Vagina (tissue), 2 donors: ENCODE measurements at regions not wholly inside any gene's neighbourhood (a gene's known extent, or its start where the extent isn't known, plus 50 kb on each side); places are given as distances from the start of the nearest gene placed in this dataset.

Experiments
- POLR2A ChIP-seq, 2 donors: fragments of 450-650 bp; IDR thresholded peaks; one replicate each; pipeline ENCODE4 v1.6.1; 2017; ENCODE audit warnings: antibody characterized with exemption in 2 of 2, mild to moderate bottlenecking in 2 of 2, moderate library complexity in 2 of 2
- POLR2AphosphoS5 ChIP-seq, 2 donors: sonication (generic); formaldehyde crosslinking; IDR thresholded peaks; one replicate each; pipeline ENCODE4 v1.9.0; 2017; ENCODE audit warnings: antibody characterized with exemption in 2 of 2, mild to moderate bottlenecking in 2 of 2, low read depth in 1 of 2; ENCODE audit not compliant: insufficient read depth in 1 of 2
- TF ChIP-seq, protein P1 (sequence below), 3 experiments: fragments of 450-650 bp in 2 of 3; fragments of 200-600 bp in 1 of 3; sonication (generic) in 1 of 3; IDR thresholded peaks; one replicate each; pipeline ENCODE4 v1.5.1; 2017 to 2019; ENCODE audit warnings: antibody characterized with exemption in 3 of 3, mild to moderate bottlenecking in 2 of 3, moderate library complexity in 2 of 3

GRCh38 chr5:166553778-166554177, 1737.7 kb upstream of the WWC1 start:
- TF ChIP-seq POLR2AphosphoS5 (IDR thresholded peaks at IDR 0.05; ENCODE audit: insufficient read depth in 1 of 2, low read depth in 1 of 2) (no peak), POLR2A (IDR thresholded peaks at IDR 0.05) (no peak)
- TF ChIP-seq, protein P1, sequence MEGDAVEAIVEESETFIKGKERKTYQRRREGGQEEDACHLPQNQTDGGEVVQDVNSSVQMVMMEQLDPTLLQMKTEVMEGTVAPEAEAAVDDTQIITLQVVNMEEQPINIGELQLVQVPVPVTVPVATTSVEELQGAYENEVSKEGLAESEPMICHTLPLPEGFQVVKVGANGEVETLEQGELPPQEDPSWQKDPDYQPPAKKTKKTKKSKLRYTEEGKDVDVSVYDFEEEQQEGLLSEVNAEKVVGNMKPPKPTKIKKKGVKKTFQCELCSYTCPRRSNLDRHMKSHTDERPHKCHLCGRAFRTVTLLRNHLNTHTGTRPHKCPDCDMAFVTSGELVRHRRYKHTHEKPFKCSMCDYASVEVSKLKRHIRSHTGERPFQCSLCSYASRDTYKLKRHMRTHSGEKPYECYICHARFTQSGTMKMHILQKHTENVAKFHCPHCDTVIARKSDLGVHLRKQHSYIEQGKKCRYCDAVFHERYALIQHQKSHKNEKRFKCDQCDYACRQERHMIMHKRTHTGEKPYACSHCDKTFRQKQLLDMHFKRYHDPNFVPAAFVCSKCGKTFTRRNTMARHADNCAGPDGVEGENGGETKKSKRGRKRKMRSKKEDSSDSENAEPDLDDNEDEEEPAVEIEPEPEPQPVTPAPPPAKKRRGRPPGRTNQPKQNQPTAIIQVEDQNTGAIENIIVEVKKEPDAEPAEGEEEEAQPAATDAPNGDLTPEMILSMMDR (IDR thresholded peaks at IDR 0.05) = no peak
